SH-SY5Y (cell line): ENCODE measurements at regions not wholly inside any gene's neighbourhood (a gene's known extent, or its start where the extent isn't known, plus 50 kb on each side); places are given as distances from the start of the nearest gene placed in this dataset.

ENCODE experiments used
- GATA2 ChIP-seq: IDR thresholded peaks from 2 replicates; pipeline ENCODE4 v1.6.1; 2011; ENCODE audit warnings: mild to moderate bottlenecking, low read depth, low read length
- GATA3 ChIP-seq: IDR thresholded peaks from 2 replicates; pipeline ENCODE4 v1.6.1; 2011; ENCODE audit warnings: low read depth, mild to moderate bottlenecking, low read length, moderate library complexity

DNA sequence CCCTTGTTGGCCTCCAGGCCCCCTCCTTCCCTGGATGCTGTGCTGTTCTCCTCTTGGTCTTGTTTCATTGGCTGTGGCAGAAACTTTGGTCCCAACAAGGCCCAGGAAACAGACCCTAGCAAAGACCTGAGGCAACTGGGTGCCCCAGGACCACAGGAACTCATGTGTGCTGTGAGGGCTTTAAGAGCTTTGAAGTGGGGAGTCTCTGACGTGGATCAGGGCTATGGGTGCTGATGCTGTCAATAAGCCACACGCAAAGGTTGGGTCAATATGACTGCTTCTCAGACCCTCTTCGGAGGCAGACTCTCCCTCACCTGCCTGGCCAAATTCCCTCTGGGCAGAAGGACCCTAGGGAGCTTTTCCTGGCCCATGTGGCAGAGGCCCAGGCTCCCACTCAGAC lies 91.5 kb upstream of the MLN start:
- TF ChIP-seq GATA2, result no peak
- TF ChIP-seq GATA3, result no peak
